ENCODE measurements at regions not wholly inside any gene's neighbourhood (a gene's known extent, or its start where the extent isn't known, plus 50 kb on each side); places are given as distances from the start of the nearest gene placed in this dataset.

DNA sequence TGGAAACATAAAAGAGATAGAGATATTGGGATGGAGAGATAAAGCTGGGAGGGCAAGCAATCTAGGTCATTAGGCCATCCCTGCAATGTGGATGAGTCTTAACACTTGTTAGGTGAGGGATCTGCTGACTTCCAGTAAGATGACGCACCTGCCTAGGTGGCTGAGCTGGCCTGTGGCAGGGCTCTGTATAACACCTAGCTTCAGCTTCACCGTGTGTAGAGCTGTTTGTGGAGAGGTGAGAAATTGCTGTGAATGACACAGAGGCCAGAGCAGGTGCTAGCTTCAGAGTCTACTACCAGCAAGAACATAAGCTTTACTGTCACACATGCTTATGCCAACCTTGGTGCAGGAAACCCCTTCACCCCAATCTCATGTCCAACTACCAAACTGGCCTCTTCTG, 1010.0 kb downstream of the TYW1 start:
- 91% methylated on average over 1 of the region's 2 CpGs for WGBS
- H2BK120ac ChIP-seq (ENCODE audit: low read depth, low read length), result no peak overlapping the region

DNA sequence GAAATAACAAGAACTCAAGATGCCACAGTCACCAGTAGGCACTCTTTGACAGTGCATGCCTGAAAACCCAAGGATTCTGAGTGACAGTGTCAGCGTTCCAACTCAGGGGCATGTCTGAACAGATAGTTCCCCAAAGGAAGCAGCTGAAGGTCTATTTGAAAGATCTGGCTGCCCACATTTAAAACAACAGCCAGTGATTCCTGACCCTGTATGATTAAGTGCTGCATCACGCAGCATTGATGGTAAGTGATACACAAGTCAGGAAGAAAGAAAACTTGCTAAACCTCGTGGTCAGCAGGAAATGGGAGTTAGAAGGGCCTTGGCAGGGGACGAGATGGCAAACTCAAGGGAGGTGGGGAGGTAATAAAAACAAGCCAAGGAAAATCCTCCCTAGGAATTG, 1013.1 kb downstream of the TYW1 start:
- Histone ChIP-seq H3K14ac (ENCODE audit: low read length in 2 of 2) (no peak overlapping the region), H3K79me1 (replicated peaks; ENCODE audit: low read length, poor library complexity, severe bottlenecking) (no peaks in the 10 kb centered on the region), H2BK120ac (ENCODE audit: low read depth, low read length) (no peak overlapping the region), H2AK5ac (ENCODE audit: low read length, severe bottlenecking) (no peak overlapping the region), H2BK5ac (ENCODE audit: low read depth, low read length, poor library complexity, severe bottlenecking) (no peak overlapping the region), H3K18ac (ENCODE audit: low read depth in 1 of 2, low read length in 2 of 2) (no peak overlapping the region), H3K4me2 (ENCODE audit: low read length, poor library complexity, severe bottlenecking) (no peak overlapping the region), H3K9me3 (ENCODE audit: control insufficient read depth, low read length) (peaks cover 5% of the 10 kb centered on the region), H3K27ac (ENCODE audit: low read length, poor library complexity, severe bottlenecking) (no peak overlapping the region), H3K4ac (ENCODE audit: low read depth in 1 of 2, low read length in 2 of 2) (no peak overlapping the region), H2BK12ac (ENCODE audit: low read length in 2 of 2) (no peak overlapping the region), H2AFZ (ENCODE audit: low read depth, low read length) (no peak overlapping the region), H3K4me1 (ENCODE audit: control insufficient read depth, insufficient read depth, low read depth, low read length) (no peaks in the 10 kb centered on the region), H2BK15ac (ENCODE audit: low read depth, poor library complexity, severe bottlenecking) (no peak overlapping the region), H3K9ac (ENCODE audit: low read length) (no peak overlapping the region), H4K91ac (ENCODE audit: low read length) (no peak overlapping the region), H3K36me3 (ENCODE audit: control insufficient read depth in 1 of 2, insufficient read depth in 2 of 2, low read depth in 1 of 2, low read length in 2 of 2) (no peaks in the 10 kb centered on the region), H4K8ac (ENCODE audit: low read length) (no peak overlapping the region), H3K27me3 (ENCODE audit: control insufficient read depth in 1 of 2, insufficient read depth in 1 of 2, low read length in 2 of 2) (no peaks in the 10 kb centered on the region), H3K23ac (ENCODE audit: low read length in 2 of 2) (no peak overlapping the region), H3K4me3 (ENCODE audit: insufficient read depth in 1 of 2, low read depth in 1 of 2, low read length in 2 of 2) (no peak overlapping the region)
- no peak for DNase-seq
- WGBS, result 57% methylated on average over 4 of the region's 4 CpGs

More for the DNA sequence above, 1010.0 kb downstream of the TYW1 start:
- H3K27me3 ChIP-seq (ENCODE audit: control insufficient read depth in 1 of 2, insufficient read depth in 1 of 2, low read length in 2 of 2), result no peaks in the 10 kb centered on the region
- no peak overlapping the region for H3K4me3 ChIP-seq (ENCODE audit: insufficient read depth in 1 of 2, low read depth in 1 of 2, low read length in 2 of 2)
- no peak overlapping the region for H3K4me2 ChIP-seq (ENCODE audit: low read length, poor library complexity, severe bottlenecking)
- no peak overlapping the region for H3K4ac ChIP-seq (ENCODE audit: low read depth in 1 of 2, low read length in 2 of 2)
- DNase-seq, result no peak
- no peak overlapping the region for H3K18ac ChIP-seq (ENCODE audit: low read depth in 1 of 2, low read length in 2 of 2)
- H3K9me3 ChIP-seq (ENCODE audit: control insufficient read depth, low read length), result peaks cover under 1% of the 10 kb centered on the region
- H2BK5ac ChIP-seq (ENCODE audit: low read depth, low read length, poor library complexity, severe bottlenecking), result no peak overlapping the region
- no peaks in the 10 kb centered on the region for H3K4me1 ChIP-seq (ENCODE audit: control insufficient read depth, insufficient read depth, low read depth, low read length)
- H4K91ac ChIP-seq (ENCODE audit: low read length), result no peak overlapping the region
- H3K27ac ChIP-seq (ENCODE audit: low read length, poor library complexity, severe bottlenecking), result no peak overlapping the region
- no peak overlapping the region for H2AK5ac ChIP-seq (ENCODE audit: low read length, severe bottlenecking)
- H2BK12ac ChIP-seq (ENCODE audit: low read length in 2 of 2), result no peak overlapping the region
- no peak overlapping the region for H4K8ac ChIP-seq (ENCODE audit: low read length)
- no peaks in the 10 kb centered on the region for H3K36me3 ChIP-seq (ENCODE audit: control insufficient read depth in 1 of 2, insufficient read depth in 2 of 2, low read depth in 1 of 2, low read length in 2 of 2)
- no peak overlapping the region for H2AFZ ChIP-seq (ENCODE audit: low read depth, low read length)
- no peaks in the 10 kb centered on the region for H3K79me1 ChIP-seq (replicated peaks; ENCODE audit: low read length, poor library complexity, severe bottlenecking)
- no peak overlapping the region for H2BK15ac ChIP-seq (ENCODE audit: low read depth, poor library complexity, severe bottlenecking)
- no peak overlapping the region for H3K14ac ChIP-seq (ENCODE audit: low read length in 2 of 2)
- H3K23ac ChIP-seq (ENCODE audit: low read length in 2 of 2), result no peak overlapping the region
- H3K9ac ChIP-seq (ENCODE audit: low read length), result no peak overlapping the region

DNA sequence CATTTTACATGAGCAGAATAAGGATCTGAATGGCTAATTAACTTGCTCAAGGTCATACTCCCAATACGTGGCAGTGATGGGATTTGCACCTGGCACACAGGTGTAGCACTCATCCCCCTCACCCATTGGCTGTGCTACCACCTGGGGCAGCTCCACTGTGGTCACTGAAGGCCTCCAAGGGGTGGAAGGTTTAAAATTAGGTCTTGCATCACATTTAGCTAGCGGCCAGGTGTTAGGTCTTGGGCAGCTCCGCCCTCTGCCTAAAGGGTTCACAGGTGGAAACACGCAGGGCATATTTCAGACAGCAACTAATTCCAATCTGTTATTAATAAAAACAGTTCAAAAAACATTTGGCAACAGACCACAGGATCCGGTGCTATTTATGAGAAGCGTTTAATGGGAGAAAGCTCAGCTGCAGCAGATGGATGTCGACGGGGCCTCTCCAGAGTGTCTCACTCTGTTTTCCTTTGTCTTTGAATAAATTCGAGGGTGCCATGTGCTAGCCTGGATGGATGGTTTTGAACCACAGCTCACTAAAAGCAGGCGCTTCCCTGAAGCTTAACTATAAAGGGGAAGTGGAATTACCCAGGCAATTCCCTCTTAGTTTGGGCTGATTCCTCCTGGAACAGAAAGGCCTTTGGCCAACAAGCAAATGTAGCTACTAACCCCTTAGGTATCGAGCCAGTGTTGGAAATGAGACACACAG, 1017.6 kb downstream of the TYW1 start:
- no peak for DNase-seq
- Histone ChIP-seq H2BK15ac (ENCODE audit: low read depth, poor library complexity, severe bottlenecking) (no peak overlapping the region), H3K9me3 (ENCODE audit: control insufficient read depth, low read length) (peaks cover 5% of the 10 kb centered on the region), H3K14ac (ENCODE audit: low read length in 2 of 2) (no peak overlapping the region), H2BK5ac (ENCODE audit: low read depth, low read length, poor library complexity, severe bottlenecking) (no peak overlapping the region), H4K91ac (ENCODE audit: low read length) (no peak overlapping the region), H2AK5ac (ENCODE audit: low read length, severe bottlenecking) (no peak overlapping the region), H3K23ac (ENCODE audit: low read length in 2 of 2) (no peak overlapping the region), H3K4me2 (ENCODE audit: low read length, poor library complexity, severe bottlenecking) (no peak overlapping the region), H2AFZ (ENCODE audit: low read depth, low read length) (no peak overlapping the region), H2BK120ac (ENCODE audit: low read depth, low read length) (no peak overlapping the region), H3K79me1 (replicated peaks; ENCODE audit: low read length, poor library complexity, severe bottlenecking) (no peaks in the 10 kb centered on the region), H3K9ac (ENCODE audit: low read length) (no peak overlapping the region), H2BK12ac (ENCODE audit: low read length in 2 of 2) (no peak overlapping the region), H3K4me3 (ENCODE audit: insufficient read depth in 1 of 2, low read depth in 1 of 2, low read length in 2 of 2) (no peak overlapping the region), H3K36me3 (ENCODE audit: control insufficient read depth in 1 of 2, insufficient read depth in 2 of 2, low read depth in 1 of 2, low read length in 2 of 2) (no peaks in the 10 kb centered on the region), H3K18ac (ENCODE audit: low read depth in 1 of 2, low read length in 2 of 2) (no peak overlapping the region), H3K27ac (ENCODE audit: low read length, poor library complexity, severe bottlenecking) (no peak overlapping the region), H3K27me3 (ENCODE audit: control insufficient read depth in 1 of 2, insufficient read depth in 1 of 2, low read length in 2 of 2) (no peaks in the 10 kb centered on the region), H4K8ac (ENCODE audit: low read length) (no peak overlapping the region), H3K4me1 (ENCODE audit: control insufficient read depth, insufficient read depth, low read depth, low read length) (no peaks in the 10 kb centered on the region), H3K4ac (ENCODE audit: low read depth in 1 of 2, low read length in 2 of 2) (no peak overlapping the region)
- whole genome bisulfite sequencing, result 76% methylated on average over 10 of the region's 11 CpGs

DNA sequence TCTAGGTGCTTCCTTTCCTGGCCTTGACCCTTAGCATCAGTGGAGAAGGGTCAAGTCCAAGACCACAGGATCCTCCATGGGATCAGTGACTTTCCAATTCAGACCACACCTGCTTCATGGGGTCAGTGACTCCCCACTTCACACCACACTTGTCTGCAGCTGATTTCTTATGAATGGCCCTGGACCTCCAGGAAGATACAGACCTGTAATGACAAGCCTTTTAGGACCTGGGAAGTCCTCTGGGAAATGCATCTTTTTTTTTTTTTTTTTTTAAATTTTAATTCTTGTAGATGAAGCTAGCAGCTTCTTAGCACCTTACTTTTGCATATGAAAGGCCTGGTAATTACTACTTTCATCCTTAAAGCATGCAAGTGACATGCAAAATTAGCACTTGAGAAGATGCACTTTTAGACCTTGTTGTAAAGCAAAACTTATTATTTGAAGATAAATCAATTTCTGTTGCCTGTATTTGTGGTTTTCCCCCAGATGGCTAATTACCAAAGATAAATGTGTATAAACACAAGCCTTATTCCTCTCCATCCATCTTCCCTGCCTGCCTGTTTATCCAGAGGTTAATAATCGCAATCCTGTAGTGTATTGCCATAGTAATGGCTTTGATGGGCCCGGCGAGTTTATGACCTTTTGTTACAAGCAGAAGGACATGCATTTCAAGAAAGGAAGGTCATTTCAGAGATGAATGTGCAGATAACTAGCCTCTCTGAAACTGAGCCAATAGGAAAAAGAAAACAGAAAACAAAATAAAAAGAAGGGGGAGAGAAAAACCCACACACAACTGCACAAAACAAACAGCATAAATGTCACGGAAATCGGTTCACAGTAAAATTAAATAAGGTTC, 1018.7 kb downstream of the TYW1 start:
- WGBS, result 9% methylated on average over 3 of the region's 5 CpGs
- Histone ChIP-seq H2AK5ac (ENCODE audit: low read length, severe bottlenecking) (no peak overlapping the region), H3K36me3 (ENCODE audit: control insufficient read depth in 1 of 2, insufficient read depth in 2 of 2, low read depth in 1 of 2, low read length in 2 of 2) (no peaks in the 10 kb centered on the region), H3K4me3 (ENCODE audit: insufficient read depth in 1 of 2, low read depth in 1 of 2, low read length in 2 of 2) (no peak overlapping the region), H3K23ac (ENCODE audit: low read length in 2 of 2) (no peak overlapping the region), H3K9ac (ENCODE audit: low read length) (no peak overlapping the region), H4K91ac (ENCODE audit: low read length) (no peak overlapping the region), H2BK15ac (ENCODE audit: low read depth, poor library complexity, severe bottlenecking) (no peak overlapping the region), H3K14ac (ENCODE audit: low read length in 2 of 2) (no peak overlapping the region), H2BK120ac (ENCODE audit: low read depth, low read length) (no peak overlapping the region), H3K4me1 (ENCODE audit: control insufficient read depth, insufficient read depth, low read depth, low read length) (no peaks in the 10 kb centered on the region), H3K18ac (ENCODE audit: low read depth in 1 of 2, low read length in 2 of 2) (no peak overlapping the region), H3K79me1 (replicated peaks; ENCODE audit: low read length, poor library complexity, severe bottlenecking) (no peaks in the 10 kb centered on the region), H2BK5ac (ENCODE audit: low read depth, low read length, poor library complexity, severe bottlenecking) (no peak overlapping the region), H3K4ac (ENCODE audit: low read depth in 1 of 2, low read length in 2 of 2) (no peak overlapping the region), H2BK12ac (ENCODE audit: low read length in 2 of 2) (no peak overlapping the region), H4K8ac (ENCODE audit: low read length) (no peak overlapping the region), H3K27ac (ENCODE audit: low read length, poor library complexity, severe bottlenecking) (no peak overlapping the region), H3K4me2 (ENCODE audit: low read length, poor library complexity, severe bottlenecking) (no peak overlapping the region), H3K9me3 (ENCODE audit: control insufficient read depth, low read length) (peaks cover 5% of the 10 kb centered on the region), H2AFZ (ENCODE audit: low read depth, low read length) (no peak overlapping the region), H3K27me3 (ENCODE audit: control insufficient read depth in 1 of 2, insufficient read depth in 1 of 2, low read length in 2 of 2) (no peaks in the 10 kb centered on the region)
- DNase-seq, result no peak
